Keratinocyte (primary cell): ENCODE measurements at regions not wholly inside any gene's neighbourhood (a gene's known extent, or its start where the extent isn't known, plus 50 kb on each side); places are given as distances from the start of the nearest gene placed in this dataset.

ENCODE experiments used
- DNase-seq: peaks from one replicate; pipeline ENCODE4 v3.0.0-alpha.2; 2011; ENCODE audit warnings: low read depth, missing footprints, low spot score
- FAIRE-seq: peaks from 2 replicates; lab custom pipeline; 2011; peaks lifted over from hg19 to GRCh38; lab: Jason Lieb, UNC
- H2AFZ ChIP-seq: 2 replicates; pipeline ENCODE4 v1.6.0; 2012; ENCODE audit warnings: low read length, control low read depth, inconsistent platforms; ENCODE audit not compliant: control insufficient read depth
- H3K27ac ChIP-seq: 2 replicates; pipeline ENCODE4 v1.5.1; 2011; ENCODE audit warnings: low read length; ENCODE audit not compliant: control insufficient read depth, insufficient read depth
- H3K27me3 ChIP-seq: 3 replicates; pipeline ENCODE4 v1.6.0; 2011; ENCODE audit warnings: low read length; ENCODE audit not compliant: control insufficient read depth, insufficient read depth; ENCODE audit errors: extremely low read depth
- H3K36me3 ChIP-seq, 2 experiments: 2 replicates in 1 of 2; 3 replicates in 1 of 2; pipeline ENCODE4 v1.5.1; 2011; ENCODE audit warnings: low read length in 2 of 2, mild to moderate bottlenecking in 1 of 2; ENCODE audit not compliant: control insufficient read depth in 2 of 2, insufficient read depth in 2 of 2; ENCODE audit errors: extremely low read depth in 1 of 2
- H3K4me1 ChIP-seq: 3 replicates; pipeline ENCODE4 v1.5.1; 2011; ENCODE audit warnings: low read length; ENCODE audit not compliant: control insufficient read depth, insufficient read depth; ENCODE audit errors: extremely low read depth
- H3K4me2 ChIP-seq: 3 replicates; pipeline ENCODE4 v1.6.0; 2011; ENCODE audit warnings: low read depth, low read length; ENCODE audit not compliant: control insufficient read depth, insufficient read depth; ENCODE audit errors: extremely low read depth
- H3K4me3 ChIP-seq, 3 experiments: fragments of 200-600 bp in 1 of 3; sonication (generic) in 1 of 3; 2 replicates in 2 of 3; 3 replicates in 1 of 3; pipeline ENCODE4 v1.5.1; 2011 to 2016; ENCODE audit warnings: low read length in 3 of 3, mild to moderate bottlenecking in 3 of 3, control low read depth in 2 of 3, inconsistent platforms in 1 of 3, low read depth in 1 of 3, mixed read lengths in 1 of 3, mixed run types in 1 of 3, moderate library complexity in 1 of 3; ENCODE audit not compliant: control insufficient read depth in 2 of 3, insufficient read depth in 2 of 3; ENCODE audit errors: extremely low read depth in 1 of 3
- H3K79me2 ChIP-seq: 2 replicates; pipeline ENCODE4 v1.6.0; 2012; ENCODE audit warnings: low read length; ENCODE audit not compliant: control insufficient read depth, insufficient read depth
- H3K9ac ChIP-seq: 3 replicates; pipeline ENCODE4 v1.6.0; 2011; ENCODE audit warnings: low read length; ENCODE audit not compliant: control insufficient read depth, insufficient read depth; ENCODE audit errors: extremely low read depth
- H3K9me1 ChIP-seq: 3 replicates; pipeline ENCODE4 v1.6.0; 2011; ENCODE audit warnings: low read length; ENCODE audit not compliant: control insufficient read depth, insufficient read depth; ENCODE audit errors: extremely low read depth
- H3K9me3 ChIP-seq: 2 replicates; pipeline ENCODE4 v1.5.1; 2012; ENCODE audit warnings: low read depth, low read length; ENCODE audit not compliant: control insufficient read depth
- H4K20me1 ChIP-seq: 3 replicates; pipeline ENCODE4 v1.6.0; 2011; ENCODE audit warnings: low read length; ENCODE audit not compliant: control insufficient read depth, insufficient read depth; ENCODE audit errors: extremely low read depth
- EZH2 ChIP-seq: IDR thresholded peaks from one replicate; pipeline ENCODE4 v1.6.1; 2012; ENCODE audit warnings: inconsistent platforms, mild to moderate bottlenecking, low read length, moderate library complexity
- dilution Hi-C: fragments of 300-500 bp; cut with MboI; formaldehyde crosslinking; loops from one replicate; pipeline ENCODE4 v1.7.0; 2020; ENCODE audit warnings: low sequenced_read_pairs; ENCODE audit not compliant: extremely low pct_ligation_motif_present
- TF ChIP-seq, protein P1 (sequence below), 3 experiments: IDR thresholded peaks in 1 of 3; conservative IDR thresholded peaks in 1 of 3; optimal IDR thresholded peaks in 1 of 3; 2 replicates in 2 of 3; 3 replicates in 1 of 3; pipeline versions ENCODE3 to v1.5.1; 2011; ENCODE audit warnings: low read length in 3 of 3, mild to moderate bottlenecking in 3 of 3, moderate library complexity in 2 of 3, control low read depth in 1 of 3, inconsistent platforms in 1 of 3; ENCODE audit not compliant: insufficient read depth in 2 of 3; ENCODE audit errors: extremely low read depth in 1 of 3

DNA sequence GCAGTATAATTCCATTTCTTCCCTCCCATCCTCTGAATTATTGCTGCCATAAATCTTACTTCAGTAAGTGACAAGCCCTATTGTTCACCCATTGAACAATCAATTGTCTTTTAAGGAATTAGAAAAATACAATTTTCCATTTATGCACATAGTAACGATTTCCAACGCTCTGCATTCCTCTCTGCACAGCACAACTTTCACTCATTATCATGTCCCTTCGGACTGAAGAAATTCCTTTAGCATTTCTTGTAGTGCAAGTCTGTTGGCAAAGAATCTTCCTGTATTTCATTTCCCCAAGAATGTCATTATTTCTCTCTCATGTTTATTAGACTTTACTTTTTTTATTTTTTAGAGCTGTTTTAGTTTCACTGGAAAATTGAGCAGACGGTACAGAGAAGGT, 252.1 kb upstream of the RTL1 start:
- FAIRE-seq, result no peak
- H3K79me2 ChIP-seq, result no peaks in the 10 kb centered on the region
- H4K20me1 ChIP-seq, result no peaks in the 10 kb centered on the region
- H3K36me3 ChIP-seq, result no peaks in the 10 kb centered on the region
- H3K4me3 ChIP-seq, result no peak overlapping the region
- H3K4me2 ChIP-seq, result no peak overlapping the region
- no peak overlapping the region for H2AFZ ChIP-seq
- H3K9ac ChIP-seq, result no peak overlapping the region
- no peak overlapping the region for H3K27ac ChIP-seq
- H3K9me1 ChIP-seq, result no peaks in the 10 kb centered on the region
- dilution Hi-C loops, result no loop called here
- H3K4me1 ChIP-seq, result peaks cover 3% of the 10 kb centered on the region
- H3K27me3 ChIP-seq, result peaks cover 5% of the 10 kb centered on the region
- DNase-seq, result no peak
- TF ChIP-seq EZH2, result no peak
- TF ChIP-seq, protein P1, sequence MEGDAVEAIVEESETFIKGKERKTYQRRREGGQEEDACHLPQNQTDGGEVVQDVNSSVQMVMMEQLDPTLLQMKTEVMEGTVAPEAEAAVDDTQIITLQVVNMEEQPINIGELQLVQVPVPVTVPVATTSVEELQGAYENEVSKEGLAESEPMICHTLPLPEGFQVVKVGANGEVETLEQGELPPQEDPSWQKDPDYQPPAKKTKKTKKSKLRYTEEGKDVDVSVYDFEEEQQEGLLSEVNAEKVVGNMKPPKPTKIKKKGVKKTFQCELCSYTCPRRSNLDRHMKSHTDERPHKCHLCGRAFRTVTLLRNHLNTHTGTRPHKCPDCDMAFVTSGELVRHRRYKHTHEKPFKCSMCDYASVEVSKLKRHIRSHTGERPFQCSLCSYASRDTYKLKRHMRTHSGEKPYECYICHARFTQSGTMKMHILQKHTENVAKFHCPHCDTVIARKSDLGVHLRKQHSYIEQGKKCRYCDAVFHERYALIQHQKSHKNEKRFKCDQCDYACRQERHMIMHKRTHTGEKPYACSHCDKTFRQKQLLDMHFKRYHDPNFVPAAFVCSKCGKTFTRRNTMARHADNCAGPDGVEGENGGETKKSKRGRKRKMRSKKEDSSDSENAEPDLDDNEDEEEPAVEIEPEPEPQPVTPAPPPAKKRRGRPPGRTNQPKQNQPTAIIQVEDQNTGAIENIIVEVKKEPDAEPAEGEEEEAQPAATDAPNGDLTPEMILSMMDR (optimal IDR thresholded peaks at IDR 0.05 in 1 of 3, IDR thresholded peaks at IDR 0.05 in 1 of 3, conservative IDR thresholded peaks at IDR 0.05 in 1 of 3; ENCODE audit: extremely low read depth in 1 of 3, insufficient read depth in 2 of 3, low read length in 3 of 3), result no peak
- no peaks in the 10 kb centered on the region for H3K9me3 ChIP-seq

DNA sequence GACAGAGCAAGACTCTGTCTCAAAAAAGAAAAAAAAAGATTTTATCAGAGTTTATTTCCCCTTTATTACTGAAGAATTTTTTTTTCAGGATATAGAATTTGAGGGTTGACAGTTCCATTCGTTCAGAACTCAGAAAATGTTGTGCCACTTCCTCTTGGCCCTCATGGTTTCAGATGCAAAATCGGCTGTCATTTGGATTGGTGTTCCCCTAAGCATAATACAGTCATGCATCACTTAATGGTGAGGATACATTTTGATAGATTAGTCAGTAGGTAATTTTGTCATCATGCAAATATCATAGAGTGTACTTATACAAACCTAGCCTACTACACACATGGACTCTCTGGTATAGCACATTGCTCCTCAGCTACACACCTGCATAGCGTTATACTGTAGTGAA, 263.9 kb upstream of the RTL1 start:
- Histone ChIP-seq H3K36me3 (no peaks in the 10 kb centered on the region), H3K4me2 (no peak overlapping the region), H4K20me1 (no peaks in the 10 kb centered on the region), H3K4me3 (no peak overlapping the region), H3K9me1 (no peaks in the 10 kb centered on the region), H3K4me1 (no peaks in the 10 kb centered on the region), H3K27me3 (no peaks in the 10 kb centered on the region), H3K9ac (no peak overlapping the region), H3K79me2 (no peaks in the 10 kb centered on the region), H3K9me3 (no peaks in the 10 kb centered on the region), H2AFZ (no peak overlapping the region), H3K27ac (no peak overlapping the region)
- TF ChIP-seq EZH2, result no peak
- TF ChIP-seq, protein P1 (optimal IDR thresholded peaks at IDR 0.05 in 1 of 3, IDR thresholded peaks at IDR 0.05 in 1 of 3, conservative IDR thresholded peaks at IDR 0.05 in 1 of 3; ENCODE audit: extremely low read depth in 1 of 3, insufficient read depth in 2 of 3, low read length in 3 of 3), result no peak
- DNase-seq, result no peak
- dilution Hi-C loops, result no loop called here
- FAIRE-seq, result no peak
